HAP-1 (cell line): ENCODE measurements at regions not wholly inside any gene's neighbourhood (a gene's known extent, or its start where the extent isn't known, plus 50 kb on each side); places are given as distances from the start of the nearest gene placed in this dataset.

Experiments used
- DNase-seq, 2 experiments: peaks; one replicate each; pipeline ENCODE4 v3.0.0-alpha.2; 2016 to 2020; ENCODE audit warnings: low spot score in 2 of 2
- H3K27me3 ChIP-seq: fragments of 250-450 bp; sonication (Bioruptor Pico); 2 replicates; pipeline ENCODE4 v1.5.1; 2020; ENCODE audit warnings: low read depth, mild to moderate bottlenecking, moderate library complexity
- H3K36me3 ChIP-seq: fragments of 250-450 bp; sonication (Bioruptor Pico); replicated peaks from 2 replicates; pipeline ENCODE4 v1.5.1; 2020; ENCODE audit warnings: mild to moderate bottlenecking
- H3K4me1 ChIP-seq: fragments of 250-450 bp; sonication (Bioruptor Pico); 2 replicates; pipeline ENCODE4 v1.5.1; 2020; ENCODE audit warnings: mild to moderate bottlenecking
- H3K4me3 ChIP-seq: fragments of 250-450 bp; sonication (Bioruptor Pico); 2 replicates; pipeline ENCODE4 v1.5.1; 2020; ENCODE audit warnings: mild to moderate bottlenecking, moderate library complexity
- H3K9me3 ChIP-seq: fragments of 250-450 bp; sonication (Bioruptor Pico); 2 replicates; pipeline ENCODE4 v1.5.1; 2020; ENCODE audit warnings: mild to moderate bottlenecking, moderate library complexity
- in situ Hi-C: fragments of 300-500 bp; cut with MboI; formaldehyde crosslinking; loops from 3 replicates; pipeline ENCODE4 v1.14.3; 2020; ENCODE audit warnings: low sequenced_read_pairs, inconsistent platforms, mixed read lengths

GRCh38 chr5:33329891-33330290, 110.9 kb upstream of the TARS1 start:
- no peak for DNase-seq
- Histone ChIP-seq H3K9me3 (no peaks in the 10 kb centered on the region), H3K4me1 (no peaks in the 10 kb centered on the region), H3K27me3 (no peaks in the 10 kb centered on the region), H3K36me3 (no peaks in the 10 kb centered on the region), H3K4me3 (no peak overlapping the region)
- in situ Hi-C loops, result no loop called here

- in situ Hi-C loops, result no loop called here
- H3K4me1 ChIP-seq, result no peaks in the 10 kb centered on the region
- no peaks in the 10 kb centered on the region for H3K9me3 ChIP-seq
- H3K4me3 ChIP-seq, result no peak overlapping the region
- H3K27me3 ChIP-seq, result no peaks in the 10 kb centered on the region
- H3K36me3 ChIP-seq, result no peaks in the 10 kb centered on the region
- DNase-seq, result no peak
Measured at GRCh38 chr5:33330426-33330825, 110.3 kb upstream of the TARS1 start.

GRCh38 chr5:33330992-33331391, 109.8 kb upstream of the TARS1 start:
- no peaks in the 10 kb centered on the region for H3K9me3 ChIP-seq
- H3K4me3 ChIP-seq, result no peak overlapping the region
- no peaks in the 10 kb centered on the region for H3K27me3 ChIP-seq
- no peak for DNase-seq
- in situ Hi-C loops, result no loop called here
- H3K4me1 ChIP-seq, result no peaks in the 10 kb centered on the region
- H3K36me3 ChIP-seq, result no peaks in the 10 kb centered on the region

- Histone ChIP-seq H3K9me3 (no peaks in the 10 kb centered on the region), H3K36me3 (no peaks in the 10 kb centered on the region), H3K4me1 (no peaks in the 10 kb centered on the region), H3K4me3 (no peak overlapping the region), H3K27me3 (no peaks in the 10 kb centered on the region)
- DNase-seq, result no peak
- in situ Hi-C loops, result no loop called here
Measured at GRCh38 chr5:33332804-33333203, 108.0 kb upstream of the TARS1 start.

- no peaks in the 10 kb centered on the region for H3K36me3 ChIP-seq
- in situ Hi-C loops, result no loop called here
- DNase-seq, result no peak
- no peaks in the 10 kb centered on the region for H3K27me3 ChIP-seq
- no peak overlapping the region for H3K4me3 ChIP-seq
- no peaks in the 10 kb centered on the region for H3K9me3 ChIP-seq
- H3K4me1 ChIP-seq, result no peaks in the 10 kb centered on the region
Measured at GRCh38 chr5:33334829-33335228, 105.9 kb upstream of the TARS1 start.

GRCh38 chr5:33336891-33337636, 103.7 kb upstream of the TARS1 start:
- Histone ChIP-seq H3K9me3 (no peaks in the 10 kb centered on the region), H3K4me1 (no peaks in the 10 kb centered on the region), H3K27me3 (peaks cover 2% of the 10 kb centered on the region; the same call in 1 of the 2 replicates), H3K36me3 (no peaks in the 10 kb centered on the region), H3K4me3 (no peak overlapping the region)
- DNase-seq, result no peak
- in situ Hi-C loops, result no loop called here

GRCh38 chr5:33337637-33337992, 103.2 kb upstream of the TARS1 start:
- H3K27me3 ChIP-seq, result peaks cover 2% of the 10 kb centered on the region; the same call in 1 of the 2 replicates
- no peaks in the 10 kb centered on the region for H3K36me3 ChIP-seq
- no peaks in the 10 kb centered on the region for H3K4me1 ChIP-seq
- no peak overlapping the region for H3K4me3 ChIP-seq
- in situ Hi-C loops, result no loop called here
- no peak for DNase-seq
- no peaks in the 10 kb centered on the region for H3K9me3 ChIP-seq

- in situ Hi-C loops, result no loop called here
- Histone ChIP-seq H3K9me3 (no peaks in the 10 kb centered on the region), H3K4me3 (no peak overlapping the region), H3K27me3 (peaks cover 2% of the 10 kb centered on the region; the same call in 1 of the 2 replicates), H3K36me3 (no peaks in the 10 kb centered on the region), H3K4me1 (no peaks in the 10 kb centered on the region)
- no peak for DNase-seq
Measured at GRCh38 chr5:33338336-33339110, 102.2 kb upstream of the TARS1 start.

GRCh38 chr5:33339413-33339812, 101.4 kb upstream of the TARS1 start:
- Histone ChIP-seq H3K36me3 (no peaks in the 10 kb centered on the region), H3K9me3 (no peaks in the 10 kb centered on the region), H3K27me3 (peaks cover 2% of the 10 kb centered on the region; the same call in 1 of the 2 replicates), H3K4me3 (no peak overlapping the region), H3K4me1 (no peaks in the 10 kb centered on the region)
- DNase-seq, result no peak
- in situ Hi-C loops, result no loop called here

GRCh38 chr5:33340195-33340594, 100.6 kb upstream of the TARS1 start:
- no peak overlapping the region for H3K4me3 ChIP-seq
- H3K4me1 ChIP-seq, result no peaks in the 10 kb centered on the region
- no peaks in the 10 kb centered on the region for H3K36me3 ChIP-seq
- H3K9me3 ChIP-seq, result no peaks in the 10 kb centered on the region
- no peak for DNase-seq
- peaks cover 2% of the 10 kb centered on the region; the same call in 1 of the 2 replicates for H3K27me3 ChIP-seq
- in situ Hi-C loops, result no loop called here

- Histone ChIP-seq H3K27me3 (peaks cover 2% of the 10 kb centered on the region; the same call in 1 of the 2 replicates), H3K9me3 (no peaks in the 10 kb centered on the region), H3K36me3 (no peaks in the 10 kb centered on the region), H3K4me3 (no peak overlapping the region), H3K4me1 (no peaks in the 10 kb centered on the region)
- no peak for DNase-seq
- in situ Hi-C loops, result no loop called here
Measured at GRCh38 chr5:33341351-33341750, 99.4 kb upstream of the TARS1 start.

- Histone ChIP-seq H3K36me3 (no peaks in the 10 kb centered on the region), H3K9me3 (no peaks in the 10 kb centered on the region), H3K4me1 (no peaks in the 10 kb centered on the region), H3K4me3 (no peak overlapping the region), H3K27me3 (peaks cover 2% of the 10 kb centered on the region; the same call in 1 of the 2 replicates)
- in situ Hi-C loops, result no loop called here
- no peak for DNase-seq
Measured at GRCh38 chr5:33343676-33344327, 97.0 kb upstream of the TARS1 start.

- Histone ChIP-seq H3K4me1 (no peaks in the 10 kb centered on the region), H3K36me3 (no peaks in the 10 kb centered on the region), H3K4me3 (no peak overlapping the region), H3K27me3 (no peaks in the 10 kb centered on the region; the same call in 1 of the 2 replicates), H3K9me3 (no peaks in the 10 kb centered on the region)
- no peak for DNase-seq
- in situ Hi-C loops, result no loop called here
Measured at GRCh38 chr5:33346534-33346933, 94.2 kb upstream of the TARS1 start.

GRCh38 chr5:33361781-33362180, 79.0 kb upstream of the TARS1 start:
- no peaks in the 10 kb centered on the region for H3K27me3 ChIP-seq
- H3K36me3 ChIP-seq, result no peaks in the 10 kb centered on the region
- H3K4me1 ChIP-seq, result no peaks in the 10 kb centered on the region
- H3K9me3 ChIP-seq, result no peaks in the 10 kb centered on the region
- DNase-seq, result no peak
- in situ Hi-C loops, result no loop called here
- no peak overlapping the region for H3K4me3 ChIP-seq
